Cardiac muscle cell (in vitro differentiated cells and primary cell): ENCODE measurements at regions not wholly inside any gene's neighbourhood (a gene's known extent, or its start where the extent isn't known, plus 50 kb on each side); places are given as distances from the start of the nearest gene placed in this dataset.
A peak's percentile ranks its signal among the peaks of the same experiment; 100 is the strongest.

Experiments
- DNase-seq, 2 donors: peaks; one replicate each; pipeline versions ENCODE4 v3.0.0 to v3.0.0-alpha.2; 2010 to 2017; ENCODE audit warnings: low read depth in 1 of 2, low spot score in 1 of 2
- H3K27ac ChIP-seq: fragments of 200-600 bp; sonication (generic); 2 replicates; pipeline ENCODE4 v1.5.1; 2016
- H3K27me3 ChIP-seq: fragments of 200-600 bp; sonication (generic); 2 replicates; pipeline ENCODE4 v1.6.0; 2016; ENCODE audit warnings: control low read depth
- H3K36me3 ChIP-seq: fragments of 200-600 bp; sonication (generic); 2 replicates; pipeline ENCODE4 v1.5.1; 2016; ENCODE audit warnings: control low read depth
- H3K4me1 ChIP-seq: fragments of 200-600 bp; sonication (generic); 2 replicates; pipeline ENCODE4 v1.8.1; 2017; ENCODE audit warnings: low read depth, mild to moderate bottlenecking, mixed run types
- H3K4me3 ChIP-seq: fragments of 200-600 bp; sonication (generic); 2 replicates; pipeline ENCODE4 v1.5.1; 2016; ENCODE audit warnings: mild to moderate bottlenecking
- H3K9me3 ChIP-seq: fragments of 200-600 bp; sonication (generic); 2 replicates; pipeline ENCODE4 v1.5.1; 2017; ENCODE audit warnings: low read depth, mild to moderate bottlenecking, control low read depth
- TF ChIP-seq, protein P1 (sequence below): IDR thresholded peaks from 2 replicates; pipeline ENCODE4 v1.5.1; 2012; ENCODE audit warnings: low read depth, mild to moderate bottlenecking, low read length

GRCh38 chr6:49003348-49003747, 459.7 kb downstream of the MMUT start:
- Histone ChIP-seq H3K4me1 (no peaks in the 10 kb centered on the region), H3K4me3 (no peak overlapping the region), H3K27me3 (no peaks in the 10 kb centered on the region), H3K27ac (no peak overlapping the region), H3K36me3 (no peaks in the 10 kb centered on the region), H3K9me3 (no peaks in the 10 kb centered on the region)
- TF ChIP-seq, protein P1, sequence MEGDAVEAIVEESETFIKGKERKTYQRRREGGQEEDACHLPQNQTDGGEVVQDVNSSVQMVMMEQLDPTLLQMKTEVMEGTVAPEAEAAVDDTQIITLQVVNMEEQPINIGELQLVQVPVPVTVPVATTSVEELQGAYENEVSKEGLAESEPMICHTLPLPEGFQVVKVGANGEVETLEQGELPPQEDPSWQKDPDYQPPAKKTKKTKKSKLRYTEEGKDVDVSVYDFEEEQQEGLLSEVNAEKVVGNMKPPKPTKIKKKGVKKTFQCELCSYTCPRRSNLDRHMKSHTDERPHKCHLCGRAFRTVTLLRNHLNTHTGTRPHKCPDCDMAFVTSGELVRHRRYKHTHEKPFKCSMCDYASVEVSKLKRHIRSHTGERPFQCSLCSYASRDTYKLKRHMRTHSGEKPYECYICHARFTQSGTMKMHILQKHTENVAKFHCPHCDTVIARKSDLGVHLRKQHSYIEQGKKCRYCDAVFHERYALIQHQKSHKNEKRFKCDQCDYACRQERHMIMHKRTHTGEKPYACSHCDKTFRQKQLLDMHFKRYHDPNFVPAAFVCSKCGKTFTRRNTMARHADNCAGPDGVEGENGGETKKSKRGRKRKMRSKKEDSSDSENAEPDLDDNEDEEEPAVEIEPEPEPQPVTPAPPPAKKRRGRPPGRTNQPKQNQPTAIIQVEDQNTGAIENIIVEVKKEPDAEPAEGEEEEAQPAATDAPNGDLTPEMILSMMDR, result no peak
- no peak for DNase-seq

GRCh38 chr6:49001856-49002541, 461.1 kb downstream of the MMUT start:
- no peaks in the 10 kb centered on the region for H3K9me3 ChIP-seq
- H3K4me3 ChIP-seq, result no peak overlapping the region
- no peaks in the 10 kb centered on the region for H3K27me3 ChIP-seq
- TF ChIP-seq, protein P1, result no peak
- no peaks in the 10 kb centered on the region for H3K36me3 ChIP-seq
- H3K4me1 ChIP-seq, result no peaks in the 10 kb centered on the region
- H3K27ac ChIP-seq, result no peak overlapping the region
- peak in 1 of 2 donors; percentile 40 for DNase-seq

- TF ChIP-seq, protein P1, result no peak
- H3K4me1 ChIP-seq, result no peaks in the 10 kb centered on the region
- DNase-seq, result no peak
- H3K36me3 ChIP-seq, result no peaks in the 10 kb centered on the region
- H3K4me3 ChIP-seq, result no peak overlapping the region
- no peaks in the 10 kb centered on the region for H3K9me3 ChIP-seq
- H3K27me3 ChIP-seq, result no peaks in the 10 kb centered on the region
- H3K27ac ChIP-seq, result no peak overlapping the region
Measured at GRCh38 chr6:48998574-48998973, 464.5 kb downstream of the MMUT start.

GRCh38 chr6:48996461-48997119, 466.5 kb downstream of the MMUT start:
- H3K36me3 ChIP-seq, result no peaks in the 10 kb centered on the region
- TF ChIP-seq, protein P1, result no peak

GRCh38 chr6:48994811-48995210, 468.2 kb downstream of the MMUT start:
- no peaks in the 10 kb centered on the region for H3K9me3 ChIP-seq
- no peaks in the 10 kb centered on the region for H3K27me3 ChIP-seq
- H3K4me3 ChIP-seq, result no peak overlapping the region
- no peak overlapping the region for H3K27ac ChIP-seq
- no peaks in the 10 kb centered on the region for H3K36me3 ChIP-seq
- no peak for DNase-seq
- TF ChIP-seq, protein P1, result no peak
- no peaks in the 10 kb centered on the region for H3K4me1 ChIP-seq

More at GRCh38 chr6:48996461-48997119, 466.5 kb downstream of the MMUT start:
- Histone ChIP-seq H3K4me1 (no peaks in the 10 kb centered on the region), H3K27ac (no peak overlapping the region), H3K9me3 (no peaks in the 10 kb centered on the region), H3K4me3 (no peak overlapping the region), H3K27me3 (no peaks in the 10 kb centered on the region)
- DNase-seq, result no peak
